ENCODE measurements at regions not wholly inside any gene's neighbourhood (a gene's known extent, or its start where the extent isn't known, plus 50 kb on each side); places are given as distances from the start of the nearest gene placed in this dataset.
A peak's percentile ranks its signal among the peaks of the same experiment; 100 is the strongest.

- no peak for DNase-seq
Observed at GRCh38 chr14:98751110-98751509, 520.9 kb downstream of the BCL11B start.

GRCh38 chr14:98752660-98753059, 519.3 kb downstream of the BCL11B start:
- DNase-seq, result no peak

- DNase-seq, result no peak
Observed at GRCh38 chr14:98754343-98755020, 517.5 kb downstream of the BCL11B start.

DNA sequence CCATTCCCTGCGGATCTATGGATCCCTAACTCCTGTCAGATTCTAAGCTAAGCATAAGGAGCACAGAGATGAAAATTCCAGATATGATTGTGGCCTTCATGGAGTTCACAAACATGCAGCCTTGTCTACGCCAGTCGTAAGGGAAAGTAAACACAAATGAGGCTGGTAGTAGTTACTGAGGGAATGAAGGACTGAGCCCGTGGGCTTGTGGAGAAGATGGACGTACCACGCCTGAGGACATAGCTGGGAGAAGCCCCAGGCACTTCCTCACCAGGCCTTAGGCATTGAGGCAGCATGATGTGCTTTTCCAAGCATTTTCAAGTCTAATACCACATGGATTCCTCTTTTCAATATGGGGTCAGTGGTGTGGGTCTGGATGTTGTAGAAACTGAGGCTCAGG, 515.2 kb downstream of the BCL11B start:
- no peak for DNase-seq

- no peak for DNase-seq
Observed at GRCh38 chr14:98758440-98758839, 513.6 kb downstream of the BCL11B start.

DNA sequence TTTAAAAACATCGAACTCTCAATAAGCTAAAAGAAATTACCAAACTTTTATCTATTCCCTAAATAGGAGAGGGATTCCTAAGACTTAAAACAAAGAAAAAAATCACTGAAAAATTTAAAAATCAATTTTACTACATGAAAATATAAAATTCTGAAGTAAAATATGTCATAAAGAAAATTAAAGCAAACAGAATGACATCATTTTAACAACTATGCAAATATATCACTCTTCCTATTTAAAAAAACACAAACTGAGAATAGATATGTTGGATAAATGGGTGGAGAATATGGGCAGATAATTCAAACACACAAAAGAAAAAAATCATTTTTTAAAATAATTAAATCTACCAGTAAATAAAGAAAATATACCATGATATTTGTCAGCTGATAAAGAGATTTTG, 510.0 kb downstream of the BCL11B start:
- no peak for DNase-seq

DNA sequence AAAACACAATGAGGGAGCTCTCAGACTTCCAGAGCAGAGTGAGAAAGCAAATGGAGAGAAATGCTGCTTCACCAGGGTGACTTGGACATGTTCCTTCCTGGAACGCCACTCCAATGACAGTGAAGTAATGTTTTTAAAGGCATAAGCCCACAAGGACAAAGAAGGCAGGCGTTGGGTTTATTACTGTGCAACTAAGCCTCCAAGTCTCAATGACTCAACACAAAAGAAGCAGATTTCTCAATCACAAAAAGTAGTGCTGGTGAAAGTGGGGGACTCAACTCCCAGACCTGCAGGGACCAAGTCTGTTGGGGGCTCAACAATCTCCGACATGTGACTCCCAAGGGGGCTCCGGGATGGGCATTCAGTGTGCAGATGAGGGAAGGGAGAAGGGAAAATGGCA, 505.2 kb downstream of the BCL11B start:
- no peak for DNase-seq

DNA sequence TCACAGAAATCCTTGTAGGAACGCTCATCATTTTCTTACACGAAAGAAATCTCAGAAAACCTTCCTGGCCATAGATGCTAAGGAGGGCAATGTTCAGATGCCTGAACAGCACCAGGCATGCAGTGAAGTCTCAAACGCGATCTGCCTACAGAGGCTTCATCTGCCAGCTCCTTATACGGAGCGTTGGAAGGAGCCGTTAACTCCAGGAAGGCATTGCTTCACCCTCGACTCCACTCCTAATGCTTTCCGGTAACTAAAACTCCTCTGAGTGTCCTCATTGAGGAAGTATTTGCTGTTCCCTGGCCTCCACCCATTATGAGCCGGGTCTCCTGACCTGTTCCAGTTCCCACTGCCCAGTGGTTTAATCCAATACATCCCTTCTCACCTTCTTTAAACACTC, 502.7 kb downstream of the BCL11B start:
- DNase-seq, result no peak

- DNase-seq, result no peak
Observed at GRCh38 chr14:98770151-98770550, 501.8 kb downstream of the BCL11B start.

GRCh38 chr14:98773814-98774213, 498.2 kb downstream of the BCL11B start:
- no peak for DNase-seq

DNA sequence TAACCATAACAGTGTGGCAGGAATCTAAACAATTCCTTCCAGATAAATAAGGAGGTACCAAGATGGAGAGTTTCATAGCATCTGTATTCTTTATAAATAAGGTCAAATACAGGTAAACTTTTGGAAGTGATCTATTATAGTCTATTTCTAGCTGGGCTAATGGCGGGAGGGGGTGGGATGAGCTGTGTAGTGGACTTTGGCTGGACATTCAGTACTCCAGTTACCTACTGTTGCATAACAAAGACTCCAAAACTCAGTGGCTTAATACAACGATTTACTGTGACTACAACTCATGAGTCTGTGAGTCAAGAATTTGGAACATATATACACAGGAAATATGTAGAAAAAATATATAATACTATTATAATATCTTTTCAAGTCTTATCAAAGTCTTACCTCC, 496.1 kb downstream of the BCL11B start:
- DNase-seq, result no peak

GRCh38 chr14:98782062-98782461, 489.9 kb downstream of the BCL11B start:
- DNase-seq, result no peak

GRCh38 chr14:98785578-98785977, 486.4 kb downstream of the BCL11B start:
- no peak for DNase-seq

DNA sequence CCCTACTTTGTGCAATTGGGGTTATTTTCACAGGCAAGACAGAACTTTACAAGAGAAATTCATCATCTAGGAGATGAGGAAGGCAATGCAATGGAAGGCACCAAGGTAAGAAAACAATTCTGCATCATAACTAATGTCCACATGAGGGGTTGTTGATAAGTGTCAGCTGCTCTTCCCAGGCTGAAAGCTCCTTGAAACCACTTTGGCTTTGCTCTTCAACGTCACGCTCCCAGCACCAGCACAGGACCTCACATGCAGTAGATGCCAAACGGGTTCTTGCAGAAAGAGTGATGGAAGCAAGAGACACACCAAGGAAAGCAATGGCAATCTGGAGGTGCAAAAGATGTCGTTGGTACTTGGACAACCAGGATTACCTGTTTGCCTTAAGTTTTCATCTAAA, 485.5 kb downstream of the BCL11B start:
- DNase-seq, result peak; percentile 68

DNA sequence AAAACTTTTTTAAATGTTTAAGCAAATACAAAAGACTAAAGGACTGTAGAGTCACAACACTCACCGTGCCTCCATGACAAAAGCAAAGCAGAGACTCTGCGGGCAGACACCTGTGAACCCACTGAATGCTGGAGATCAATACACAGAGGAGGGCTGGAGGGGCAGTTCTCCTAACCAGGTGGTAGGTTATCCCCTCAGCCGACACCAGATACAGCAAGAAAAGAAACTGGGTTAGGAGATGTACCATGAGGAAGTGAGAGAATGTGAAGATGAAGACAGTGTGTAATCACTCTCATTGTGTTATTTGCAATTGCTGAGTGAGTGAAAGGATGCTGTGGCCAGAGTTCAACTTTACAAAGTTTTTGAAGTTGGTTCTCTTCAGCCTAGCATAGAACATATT, 480.3 kb downstream of the BCL11B start:
- DNase-seq, result no peak

DNA sequence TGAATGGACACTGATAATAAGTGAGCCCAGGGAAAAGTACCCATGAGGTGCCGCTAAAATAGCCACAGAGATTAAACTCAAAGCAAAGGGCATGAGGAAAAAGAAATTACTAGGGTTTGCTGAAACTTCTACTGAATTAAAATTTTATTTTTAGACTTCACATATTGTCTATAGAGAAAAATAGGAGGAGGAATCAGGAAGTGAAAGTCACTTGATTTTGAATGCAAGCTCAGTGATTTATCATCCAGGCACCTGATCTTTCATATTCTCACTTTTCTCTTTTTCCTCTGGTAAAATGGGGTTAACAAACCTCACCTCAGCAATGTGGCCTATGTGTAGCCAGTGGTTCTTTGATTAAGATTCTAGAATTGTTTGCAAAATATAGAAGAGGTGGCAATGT, 479.8 kb downstream of the BCL11B start:
- no peak for DNase-seq

GRCh38 chr14:98798099-98798498, 473.9 kb downstream of the BCL11B start:
- DNase-seq, result peak; percentile 49

DNA sequence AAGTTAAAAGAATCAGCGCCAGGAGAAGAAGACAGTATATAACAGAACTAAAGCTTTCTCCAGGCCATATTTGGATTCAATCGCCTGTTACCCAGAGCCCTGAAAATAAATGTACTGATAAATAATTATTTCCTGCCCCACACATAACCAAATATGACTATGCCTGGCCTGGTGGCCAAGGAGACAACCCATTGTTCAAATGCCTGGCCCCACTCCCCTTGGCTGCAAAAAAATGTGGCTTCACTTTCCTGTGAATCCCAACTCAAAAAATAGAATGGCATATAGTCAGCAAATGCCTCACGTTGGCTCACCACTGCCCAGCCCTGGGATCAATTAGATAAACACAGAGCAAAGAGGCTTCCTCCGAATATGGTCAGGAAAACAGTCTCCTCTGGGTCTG, 472.1 kb downstream of the BCL11B start:
- no peak for DNase-seq

DNA sequence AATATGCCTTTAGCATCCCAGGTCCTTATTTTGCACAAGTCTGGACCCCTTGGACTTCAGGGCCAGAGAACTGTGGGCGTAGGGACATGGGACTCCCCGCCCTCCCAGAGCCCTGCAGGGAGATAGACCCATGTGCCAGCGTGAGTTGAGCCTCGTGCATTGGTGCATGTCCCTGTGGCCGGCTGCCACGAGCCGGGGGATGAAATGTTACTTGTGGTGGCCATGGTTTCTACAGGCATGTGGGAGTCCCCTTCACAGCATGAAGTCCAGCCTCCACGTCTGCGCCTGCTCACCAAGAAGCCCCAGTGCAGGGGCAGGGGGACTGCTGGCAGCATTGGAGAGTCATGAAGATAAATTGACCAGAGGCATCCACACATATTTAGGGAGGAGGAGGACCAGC, 470.0 kb downstream of the BCL11B start:
- DNase-seq, result no peak

GRCh38 chr14:98803196-98803595, 468.8 kb downstream of the BCL11B start:
- no peak for DNase-seq

DNA sequence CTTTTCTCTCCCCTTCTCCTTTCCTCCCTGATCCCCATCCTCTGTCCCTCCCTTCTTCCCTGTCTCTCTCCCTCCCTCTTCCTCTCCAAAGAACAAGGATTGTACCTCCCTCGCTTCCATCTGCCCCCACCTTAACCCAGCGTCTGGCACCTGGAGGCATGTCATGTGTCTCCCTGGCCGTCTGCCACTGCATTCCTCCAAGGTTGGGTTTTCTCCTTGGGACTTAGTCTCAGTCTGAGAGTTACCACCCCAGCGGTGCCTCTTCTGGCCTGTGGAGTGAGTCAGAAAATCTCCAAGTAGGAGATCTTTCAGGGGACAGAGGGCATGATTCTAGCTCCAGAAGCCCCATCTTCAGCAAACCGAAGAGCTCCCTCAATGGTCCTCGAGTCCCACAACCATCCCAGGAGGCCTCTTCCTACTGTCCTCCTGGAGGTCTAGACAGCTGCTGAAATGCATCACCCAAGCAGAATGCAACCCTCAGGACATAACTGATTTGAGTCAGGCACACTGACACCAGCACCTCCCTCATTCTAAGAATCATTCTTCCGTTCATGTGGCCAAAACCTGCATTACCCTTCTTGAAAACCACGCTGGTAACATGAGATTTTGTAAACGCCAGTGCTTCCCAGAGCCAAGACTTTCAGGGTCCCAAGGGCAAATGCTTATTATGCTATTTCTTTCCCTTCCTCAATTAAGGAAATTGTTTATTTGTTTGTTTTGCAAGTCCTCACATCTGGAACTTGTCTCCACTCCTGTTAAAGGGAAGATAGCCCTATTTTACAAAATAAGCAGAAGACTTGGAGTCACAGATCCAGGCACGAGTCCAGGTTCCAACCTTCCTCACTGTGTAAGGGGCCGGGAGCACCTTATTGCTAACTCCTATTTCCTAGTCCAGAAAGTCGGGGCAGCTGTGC, 463.2 kb downstream of the BCL11B start:
- peak; percentile 96 for DNase-seq

DNA sequence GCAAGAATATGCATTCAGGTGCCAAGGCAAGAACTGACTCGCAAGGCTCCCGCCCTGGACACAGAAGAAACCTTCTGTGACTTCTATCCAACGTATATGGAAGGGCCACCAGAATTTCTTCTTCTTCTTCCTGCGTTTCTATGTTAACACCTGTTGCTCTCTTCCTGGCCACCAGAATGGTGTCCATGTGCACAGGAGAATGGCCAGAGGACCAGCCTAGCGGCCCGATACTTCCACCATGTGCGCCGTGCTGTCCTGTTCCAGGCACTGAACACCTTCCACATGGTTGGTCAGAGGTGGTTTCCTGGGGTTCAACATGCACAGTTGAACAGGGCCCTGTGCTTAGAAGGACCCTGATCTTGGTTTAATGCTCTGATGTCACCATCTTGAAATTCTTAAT, 455.8 kb downstream of the BCL11B start:
- DNase-seq, result no peak

DNA sequence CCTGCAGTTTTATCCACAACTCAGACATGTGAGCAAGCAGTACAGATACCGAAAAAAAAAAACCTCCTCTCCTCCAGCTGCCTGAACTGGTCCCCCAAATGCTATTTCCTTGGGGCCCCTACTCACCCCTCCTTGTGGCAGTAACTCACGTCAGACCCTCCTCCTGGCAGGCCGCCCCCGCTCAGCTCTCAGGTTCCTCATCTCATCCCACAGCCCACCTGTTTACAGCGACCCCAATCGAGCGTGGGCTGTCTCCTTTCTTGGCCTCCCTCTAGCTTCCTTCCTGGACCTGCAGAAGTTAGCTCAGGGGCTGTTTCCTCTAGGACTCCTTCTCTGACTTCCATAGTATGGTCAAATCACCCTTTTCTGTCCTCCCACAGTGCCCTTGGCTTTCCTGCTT, 455.3 kb downstream of the BCL11B start:
- no peak for DNase-seq

- DNase-seq, result peak; percentile 57
Observed at GRCh38 chr14:98819132-98819866, 452.7 kb downstream of the BCL11B start.
